ENCODE measurements at regions not wholly inside any gene's neighbourhood (a gene's known extent, or its start where the extent isn't known, plus 50 kb on each side); places are given as distances from the start of the nearest gene placed in this dataset.

DNA sequence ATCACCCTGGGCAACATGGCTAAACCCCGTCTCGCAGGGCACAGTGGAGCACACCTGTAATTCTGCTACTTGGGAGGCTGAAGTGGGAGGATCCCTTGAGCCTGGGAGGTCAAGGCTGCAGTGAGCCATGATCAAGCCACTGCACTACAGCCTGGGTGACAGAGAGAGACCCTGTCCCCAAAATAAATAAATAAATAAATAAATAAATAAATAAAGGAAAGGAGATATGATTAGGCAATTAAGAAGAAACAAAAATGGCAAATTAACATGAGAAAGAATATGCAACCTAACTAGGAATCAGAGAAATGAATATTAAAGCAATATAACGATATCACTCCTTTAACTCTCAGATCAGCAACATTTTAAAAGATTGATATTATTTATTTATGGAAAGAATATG lies 92.3 kb downstream of the C1D start:
- no peak for DNase-seq (ENCODE audit: low read depth)

DNA sequence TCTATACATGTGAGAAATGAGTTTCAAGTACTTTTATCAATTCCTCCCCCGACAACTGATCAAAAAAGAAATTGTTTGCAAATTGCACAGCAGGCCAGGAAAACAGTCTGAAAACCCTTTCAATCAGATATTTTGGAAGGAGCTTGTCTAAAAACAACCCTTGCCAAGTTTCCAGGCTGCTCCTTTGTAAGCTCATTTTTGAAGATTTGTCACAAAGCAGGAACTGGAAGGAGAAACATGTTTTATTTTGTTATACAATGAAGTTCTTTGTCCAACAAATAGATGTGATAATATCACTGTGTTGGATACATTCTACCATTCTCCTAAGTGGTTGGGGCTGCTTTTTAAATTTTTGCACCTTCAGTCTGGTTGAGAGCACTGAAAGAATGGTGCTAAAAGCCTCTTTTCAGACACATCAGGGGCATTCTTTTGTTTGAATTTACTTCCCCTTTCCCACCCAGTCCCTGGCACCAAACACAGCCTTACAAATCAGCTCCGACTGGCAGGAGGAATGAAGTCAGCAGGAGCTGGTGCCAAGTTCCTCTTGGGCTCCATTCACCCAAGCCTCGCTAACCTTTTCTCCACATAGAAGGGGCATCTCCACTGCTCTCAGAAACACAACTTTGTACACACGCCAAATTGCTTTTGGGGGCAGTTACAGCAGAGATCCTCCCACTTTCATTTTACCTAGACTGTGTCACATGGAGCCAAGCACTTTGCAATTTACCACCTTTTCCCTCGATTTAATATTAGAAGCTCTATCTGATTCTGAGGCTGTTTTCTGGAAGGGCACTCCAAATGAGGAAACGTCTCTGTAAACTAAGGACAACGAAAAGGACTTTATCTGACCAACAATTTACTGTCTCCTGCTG lies 88.0 kb downstream of the C1D start:
- DNase-seq (ENCODE audit: low read depth): peak; percentile 38

DNA sequence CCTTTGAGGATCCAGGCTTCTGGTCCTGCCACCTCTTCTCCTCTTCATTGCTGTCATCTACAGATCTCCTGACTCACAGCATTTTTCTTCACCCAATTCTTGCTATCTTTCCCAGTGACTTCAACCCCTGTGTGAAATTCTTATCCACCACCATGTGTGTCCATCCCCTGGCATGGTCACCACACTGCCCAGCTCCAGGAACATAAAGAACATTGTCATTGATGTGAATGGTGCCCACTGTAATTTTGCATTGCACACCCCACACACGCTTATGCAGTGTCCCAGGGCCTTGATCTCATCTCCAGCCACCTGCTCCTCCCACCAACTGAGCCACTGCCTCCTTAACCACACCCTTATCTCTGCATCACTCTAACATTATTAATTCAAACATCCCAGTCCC lies 85.3 kb downstream of the C1D start:
- DNase-seq (ENCODE audit: low read depth): no peak

DNA sequence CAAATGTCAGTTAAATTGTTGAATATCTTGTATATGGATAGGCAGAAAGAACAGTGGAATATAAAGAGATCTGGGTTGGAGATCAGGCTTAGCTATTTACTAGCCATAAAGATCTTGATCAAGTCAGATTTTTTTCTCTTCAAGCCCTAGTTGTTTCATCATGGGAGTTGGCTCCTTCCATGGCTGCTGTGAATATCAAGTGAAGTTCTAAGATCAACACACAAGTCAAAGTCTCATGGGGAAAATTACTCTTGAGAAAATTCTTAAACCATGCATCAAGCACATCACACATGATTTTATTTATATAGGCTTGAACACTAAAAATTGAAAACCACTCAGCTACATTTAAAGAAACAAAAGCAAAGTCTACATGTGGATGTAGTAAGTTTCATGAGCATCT lies 79.8 kb downstream of the C1D start:
- no peak for DNase-seq (ENCODE audit: low read depth)

DNA sequence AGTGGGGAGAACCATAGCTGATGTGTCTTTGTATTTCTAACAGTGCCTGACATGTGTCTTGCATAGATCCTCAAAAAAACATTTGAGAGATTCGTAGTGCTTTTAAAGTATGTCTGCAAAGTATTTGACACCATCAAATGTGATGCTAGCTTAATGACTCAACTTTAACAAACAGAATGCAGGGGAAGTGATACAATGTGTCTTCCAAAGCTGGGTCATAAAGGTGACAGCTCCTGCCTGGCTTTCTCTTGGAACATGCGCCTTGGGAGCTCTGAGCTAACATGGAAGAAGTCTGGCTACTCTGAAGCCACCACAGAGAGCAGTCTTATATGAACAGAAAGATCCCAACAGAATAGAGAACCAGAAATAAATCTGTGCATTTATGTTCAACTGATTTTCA lies 78.2 kb downstream of the C1D start:
- no peak for DNase-seq (ENCODE audit: low read depth)

DNA sequence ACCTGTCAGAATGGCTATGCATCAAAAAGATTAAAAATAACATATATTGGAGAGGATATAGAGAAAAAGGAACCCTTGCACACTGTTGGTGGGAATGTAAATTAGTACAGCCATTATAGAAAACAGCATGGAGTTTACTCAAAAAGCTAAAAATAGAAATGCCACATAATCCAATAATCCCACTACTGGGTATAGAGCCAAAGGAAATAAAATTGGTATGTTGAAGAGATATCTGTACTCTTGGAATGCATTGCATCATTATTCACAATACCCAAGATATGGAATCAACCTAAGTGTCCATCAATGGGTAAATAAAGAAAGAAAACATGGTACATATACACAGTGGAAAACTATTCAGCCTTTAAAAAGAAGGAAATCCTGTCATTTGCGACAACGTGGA lies 77.2 kb downstream of the C1D start:
- no peak for DNase-seq (ENCODE audit: low read depth)

DNA sequence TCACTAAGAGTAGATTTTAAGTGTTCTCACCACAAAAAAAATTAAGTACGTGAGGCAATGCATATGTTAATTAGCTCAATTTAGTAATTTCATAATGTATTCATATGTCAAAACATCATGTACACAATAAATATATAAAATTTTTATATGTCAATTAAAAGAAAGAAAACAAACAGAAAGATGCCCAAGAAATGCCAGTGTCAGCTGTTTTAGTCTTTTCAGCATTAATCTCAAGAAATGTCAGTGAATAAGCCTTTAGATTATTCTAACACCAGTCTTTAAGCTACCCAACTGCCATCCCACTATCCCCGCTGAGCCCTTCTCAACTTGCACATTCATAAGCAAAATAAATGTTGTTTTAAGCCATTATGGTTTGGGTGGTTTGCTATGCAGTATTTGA lies 76.5 kb downstream of the C1D start:
- no peak for DNase-seq (ENCODE audit: low read depth)
